HEK293T (cell line): ENCODE measurements at regions not wholly inside any gene's neighbourhood (a gene's known extent, or its start where the extent isn't known, plus 50 kb on each side); places are given as distances from the start of the nearest gene placed in this dataset.
A peak's percentile ranks its signal among the peaks of the same experiment; 100 is the strongest.

Experiments
- CTCF ChIA-PET: fragments of 350-600 bp; formaldehyde crosslinking; extraction: SDS; loops from one replicate; lab custom pipeline; 2021; ENCODE audit warnings: antibody characterized with exemption, inconsistent platforms; lab: Yijun Ruan, JAX
- POLR2A ChIA-PET: fragments of 350-600 bp; formaldehyde crosslinking; extraction: SDS; loops from one replicate; lab custom pipeline; 2020; ENCODE audit warnings: antibody characterized with exemption, inconsistent platforms; lab: Yijun Ruan, JAX
- DNase-seq: peaks from one replicate; pipeline ENCODE4 v3.0.0; 2012; ENCODE audit warnings: mixed read lengths; ENCODE audit errors: extremely low spot score
- ARNT ChIP-seq: fragments of 450-650 bp; IDR thresholded peaks from 2 replicates; pipeline ENCODE4 v1.6.1; 2017; ENCODE audit warnings: mild to moderate bottlenecking
- BHLHE40 ChIP-seq: fragments of 450-650 bp; IDR thresholded peaks from 2 replicates; pipeline ENCODE4 v1.6.1; 2016; ENCODE audit warnings: mild to moderate bottlenecking, moderate library complexity, borderline replicate concordance
- CTBP1 ChIP-seq: fragments of 450-650 bp; IDR thresholded peaks from 2 replicates; pipeline ENCODE4 v1.6.1; 2016; ENCODE audit warnings: borderline replicate concordance
- ELF4 ChIP-seq: fragments of 450-650 bp; IDR thresholded peaks from 2 replicates; pipeline ENCODE4 v1.6.1; 2017; ENCODE audit warnings: antibody characterized with exemption
- FOXA1 ChIP-seq: fragments of 450-650 bp; IDR thresholded peaks from 2 replicates; pipeline ENCODE4 v1.6.1; 2016; ENCODE audit warnings: mild to moderate bottlenecking
- FOXK2 ChIP-seq: fragments of 450-650 bp; IDR thresholded peaks from 2 replicates; pipeline ENCODE4 v1.6.1; 2016; ENCODE audit warnings: mild to moderate bottlenecking
- FOXM1 ChIP-seq: fragments of 450-650 bp; IDR thresholded peaks from 2 replicates; pipeline ENCODE4 v1.6.1; 2017; ENCODE audit warnings: mild to moderate bottlenecking, borderline replicate concordance
- HDGF ChIP-seq: fragments of 450-650 bp; IDR thresholded peaks from 2 replicates; pipeline ENCODE4 v1.6.1; 2017; ENCODE audit warnings: antibody characterized with exemption, borderline replicate concordance
- L3MBTL2 ChIP-seq: fragments of 450-650 bp; conservative IDR thresholded peaks from 2 replicates; pipeline ENCODE4 v1.6.1; 2016; ENCODE audit warnings: mild to moderate bottlenecking
- LEF1 ChIP-seq: fragments of 450-650 bp; IDR thresholded peaks from 2 replicates; pipeline ENCODE4 v1.6.1; 2017; ENCODE audit warnings: mild to moderate bottlenecking, borderline replicate concordance
- NFRKB ChIP-seq: fragments of 450-650 bp; IDR thresholded peaks from 2 replicates; pipeline ENCODE4 v1.6.1; 2016; ENCODE audit warnings: mild to moderate bottlenecking, moderate library complexity
- SP1 ChIP-seq: fragments of 450-650 bp; IDR thresholded peaks from 2 replicates; pipeline ENCODE4 v1.6.1; 2017
- SUZ12 ChIP-seq: fragments of 450-650 bp; IDR thresholded peaks from 2 replicates; pipeline ENCODE4 v1.6.1; 2016; ENCODE audit warnings: mild to moderate bottlenecking
- TARDBP ChIP-seq: fragments of 450-650 bp; IDR thresholded peaks from 2 replicates; pipeline ENCODE4 v1.6.1; 2016
- ZNF384 ChIP-seq: fragments of 450-650 bp; IDR thresholded peaks from 2 replicates; pipeline ENCODE4 v1.6.1; 2016
- TF ChIP-seq, protein P1 (sequence below): fragments of 450-650 bp; IDR thresholded peaks from 2 replicates; pipeline ENCODE4 v1.6.1; 2016

DNA sequence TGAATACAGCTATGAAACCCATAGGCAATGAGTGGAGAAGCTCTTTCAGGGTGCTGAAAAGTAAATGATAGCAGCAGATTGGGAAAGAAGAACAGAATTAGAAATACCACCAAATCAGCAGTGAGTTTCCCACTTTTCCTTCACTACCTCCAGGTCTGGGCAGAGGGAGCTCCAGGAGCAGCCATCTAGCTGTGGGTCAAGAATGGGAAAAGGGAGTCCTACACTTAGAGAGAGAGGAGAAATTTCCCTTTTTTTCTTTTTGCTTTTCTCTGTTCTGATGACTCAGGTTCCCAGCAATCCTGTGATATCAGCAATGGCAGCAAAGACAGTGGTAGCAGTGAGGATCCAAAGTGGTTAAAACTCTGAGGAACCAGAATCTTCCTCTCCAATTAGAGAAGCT, 263.9 kb downstream of the NXPE2 start:
- POLR2A ChIA-PET, result no interaction called here
- CTCF ChIA-PET, result interaction anchor here (0.5 kb wide), 1 partner anchor 10 kb away, joined by 3 read pairs; no protein-coding TSS in a partner anchor
- no peak for DNase-seq
- TF ChIP-seq ARNT, result no peak
- no peak for TF ChIP-seq CTBP1
- TF ChIP-seq L3MBTL2, result no peak
- no peak for TF ChIP-seq HDGF
- no peak for TF ChIP-seq LEF1
- no peak for TF ChIP-seq FOXA1
- no peak for TF ChIP-seq NFRKB
- no peak for TF ChIP-seq SP1
- no peak for TF ChIP-seq TARDBP
- no peak for TF ChIP-seq ZNF384
- no peak for TF ChIP-seq SUZ12
- no peak for TF ChIP-seq FOXK2
- no peak for TF ChIP-seq BHLHE40
- TF ChIP-seq FOXM1, result no peak
- no peak for TF ChIP-seq ELF4
- TF ChIP-seq, protein P1, sequence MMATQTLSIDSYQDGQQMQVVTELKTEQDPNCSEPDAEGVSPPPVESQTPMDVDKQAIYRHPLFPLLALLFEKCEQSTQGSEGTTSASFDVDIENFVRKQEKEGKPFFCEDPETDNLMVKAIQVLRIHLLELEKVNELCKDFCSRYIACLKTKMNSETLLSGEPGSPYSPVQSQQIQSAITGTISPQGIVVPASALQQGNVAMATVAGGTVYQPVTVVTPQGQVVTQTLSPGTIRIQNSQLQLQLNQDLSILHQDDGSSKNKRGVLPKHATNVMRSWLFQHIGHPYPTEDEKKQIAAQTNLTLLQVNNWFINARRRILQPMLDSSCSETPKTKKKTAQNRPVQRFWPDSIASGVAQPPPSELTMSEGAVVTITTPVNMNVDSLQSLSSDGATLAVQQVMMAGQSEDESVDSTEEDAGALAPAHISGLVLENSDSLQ, result no peak

DNA sequence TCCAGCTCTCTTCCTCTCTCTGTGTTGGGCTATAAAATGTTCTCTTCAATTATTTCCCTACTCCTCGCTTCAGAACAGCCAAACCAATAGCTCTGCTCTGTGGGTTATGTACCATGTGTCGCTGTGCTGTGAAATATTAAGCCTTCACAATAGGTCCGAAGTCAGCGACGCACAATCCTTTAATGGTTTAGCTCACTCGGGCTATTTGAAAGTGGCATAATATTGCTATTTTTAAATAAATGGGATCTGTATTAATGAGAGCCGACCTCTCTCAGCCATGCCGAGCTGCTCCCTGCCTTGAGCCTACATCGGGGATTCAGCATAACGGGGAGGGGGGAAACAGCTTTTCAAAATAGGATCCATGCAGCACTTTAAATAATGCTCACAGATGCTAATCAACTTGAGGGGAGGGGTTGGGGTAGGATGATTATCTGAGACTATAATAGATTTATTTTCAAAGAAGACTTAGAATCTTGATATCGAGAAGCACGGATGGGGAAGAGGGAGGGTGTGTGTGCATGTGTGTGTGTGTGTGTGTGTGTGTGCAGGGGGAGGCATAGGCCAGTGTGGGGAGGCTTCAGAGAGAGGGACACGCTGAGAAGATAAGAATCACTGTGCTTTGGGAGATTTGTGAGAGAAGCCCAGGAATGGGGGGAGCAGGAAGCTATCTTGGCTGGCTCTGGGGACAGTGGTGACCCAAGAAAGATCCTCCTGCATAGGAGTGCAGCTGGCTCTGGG, 271.5 kb downstream of the NXPE2 start:
- no peak for DNase-seq
- POLR2A ChIA-PET, result no interaction called here
- CTCF ChIA-PET, result interaction anchor here (1.2 kb wide), 1 partner anchor 57 kb away, joined by 3 read pairs; no protein-coding TSS in a partner anchor
- no peak for TF ChIP-seq BHLHE40
- TF ChIP-seq FOXM1, result no peak
- TF ChIP-seq ARNT, result no peak
- TF ChIP-seq SP1, result no peak
- TF ChIP-seq LEF1, result no peak
- TF ChIP-seq TARDBP, result no peak
- TF ChIP-seq, protein P1, result no peak
- TF ChIP-seq FOXK2, result no peak
- no peak for TF ChIP-seq FOXA1
- no peak for TF ChIP-seq SUZ12
- TF ChIP-seq ZNF384, result no peak
- no peak for TF ChIP-seq HDGF
- no peak for TF ChIP-seq ELF4
- TF ChIP-seq NFRKB, result no peak
- no peak for TF ChIP-seq CTBP1
- TF ChIP-seq L3MBTL2, result no peak

DNA sequence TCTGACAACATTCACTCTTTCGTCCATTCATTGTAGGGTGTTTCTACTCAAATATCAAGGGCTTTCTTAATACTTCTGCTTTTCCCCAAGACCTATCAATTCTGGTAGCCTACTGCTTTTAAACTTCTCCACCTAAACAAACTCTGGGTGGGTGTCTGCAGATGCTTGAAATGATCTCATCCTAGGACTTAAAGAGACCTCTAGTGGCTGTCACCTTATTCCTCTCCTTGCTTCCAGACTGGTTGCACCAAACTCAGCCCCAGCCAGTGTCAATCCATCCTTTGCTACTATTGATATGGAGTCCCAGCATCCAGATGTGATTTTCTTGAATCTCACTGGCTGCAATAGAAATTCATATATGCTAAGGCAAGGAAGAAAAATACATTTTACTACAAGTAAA, 274.7 kb downstream of the NXPE2 start:
- TF ChIP-seq SUZ12 (no peak), ARNT (no peak), FOXK2 (no peak), HDGF (no peak), LEF1 (no peak), L3MBTL2 (no peak), ZNF384 (no peak), TARDBP (no peak), ELF4 (no peak), SP1 (no peak), CTBP1 (no peak), FOXA1 (no peak), NFRKB (no peak), BHLHE40 (no peak), FOXM1 (no peak)
- TF ChIP-seq, protein P1, result no peak
- CTCF ChIA-PET, result interaction anchor here (0.8 kb wide), 1 partner anchor 11 kb away, joined by 3 read pairs; no protein-coding TSS in a partner anchor
- DNase-seq, result peak; percentile 49
- POLR2A ChIA-PET, result no interaction called here

DNA sequence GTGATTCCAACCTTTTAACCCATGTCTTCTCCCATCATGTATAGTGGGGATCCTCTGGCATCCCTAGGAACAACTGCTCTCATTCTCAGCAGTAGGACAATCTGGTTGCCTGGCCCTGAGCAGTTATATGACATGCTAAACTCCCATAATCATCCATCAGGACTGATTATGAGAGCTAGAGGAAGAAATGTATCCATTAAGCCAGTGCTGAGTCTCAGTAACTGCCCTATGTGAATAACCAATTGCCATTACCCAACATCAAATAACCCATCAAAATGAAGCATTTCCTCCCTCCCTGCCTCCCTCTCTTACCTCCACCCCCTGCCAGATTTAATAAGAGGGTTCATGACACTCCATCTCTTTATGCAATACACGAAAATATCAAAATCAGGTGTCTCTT, 277.6 kb downstream of the NXPE2 start:
- POLR2A ChIA-PET, result no interaction called here
- CTCF ChIA-PET, result no interaction called here
- no peak for TF ChIP-seq L3MBTL2
- TF ChIP-seq CTBP1, result no peak
- TF ChIP-seq SUZ12, result no peak
- no peak for TF ChIP-seq FOXM1
- no peak for TF ChIP-seq FOXA1
- TF ChIP-seq ARNT, result no peak
- no peak for TF ChIP-seq ELF4
- TF ChIP-seq, protein P1, result no peak
- no peak for TF ChIP-seq FOXK2
- TF ChIP-seq NFRKB, result no peak
- no peak for TF ChIP-seq TARDBP
- no peak for TF ChIP-seq HDGF
- no peak for TF ChIP-seq ZNF384
- TF ChIP-seq SP1, result no peak
- TF ChIP-seq BHLHE40, result no peak
- TF ChIP-seq LEF1, result no peak
- DNase-seq, result no peak

DNA sequence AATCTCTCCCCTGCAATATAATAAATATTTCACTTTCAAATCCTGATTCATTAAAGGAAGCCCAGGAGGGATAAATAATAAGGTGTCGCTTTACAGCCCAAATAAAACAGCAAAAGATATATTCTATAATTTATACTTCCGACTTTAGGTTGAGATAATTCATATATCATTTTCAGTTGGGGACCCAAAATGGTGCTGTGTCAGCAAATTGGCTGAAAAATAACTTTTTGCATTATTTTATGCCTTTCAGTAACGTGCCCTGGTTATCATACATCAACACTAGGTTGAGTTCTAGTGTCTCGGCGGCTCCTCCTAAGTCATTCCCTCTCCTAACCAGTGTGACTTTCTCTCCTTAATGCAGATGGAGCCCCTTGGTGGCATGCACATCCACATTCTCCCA, 278.2 kb downstream of the NXPE2 start:
- ChIA-PET CTCF (interaction anchor here (1.5 kb wide), 1 partner anchor 9 kb away, joined by 3 read pairs; no protein-coding TSS in a partner anchor), POLR2A (no interaction called here)
- DNase-seq, result no peak
- TF ChIP-seq NFRKB, result no peak
- TF ChIP-seq BHLHE40, result no peak
- TF ChIP-seq FOXK2, result no peak
- no peak for TF ChIP-seq SUZ12
- no peak for TF ChIP-seq LEF1
- TF ChIP-seq SP1, result no peak
- no peak for TF ChIP-seq L3MBTL2
- no peak for TF ChIP-seq CTBP1
- TF ChIP-seq ARNT, result no peak
- TF ChIP-seq TARDBP, result no peak
- TF ChIP-seq ZNF384, result no peak
- no peak for TF ChIP-seq ELF4
- TF ChIP-seq HDGF, result no peak
- no peak for TF ChIP-seq FOXM1
- TF ChIP-seq FOXA1, result no peak
- TF ChIP-seq, protein P1, result no peak
